IMR-90 (cell line): ENCODE measurements at regions not wholly inside any gene's neighbourhood (a gene's known extent, or its start where the extent isn't known, plus 50 kb on each side); places are given as distances from the start of the nearest gene placed in this dataset.

Experiments used
- ATAC-seq: fragments of 200-7000 bp; cut with Tn5 transposase; 2 replicates; pipeline ENCODE4 v1.9.1; 2020; ENCODE audit warnings: low read depth, mild to moderate bottlenecking, moderate library complexity
- BruUV-seq: library from RNA; stranded (reverse); fragments of 400-500 nt; replicated peaks from 2 replicates; lab custom pipeline; 2021; lab: Mats Ljungman, UMichigan
- CTCF ChIA-PET: fragments of 300-600 bp; formaldehyde crosslinking; extraction: SDS; loops from one replicate; lab custom pipeline; 2021; ENCODE audit warnings: antibody characterized with exemption; lab: Yijun Ruan, JAX
- POLR2A ChIA-PET: fragments of 300-600 bp; sonication (Branson Sonifier 250); formaldehyde crosslinking; loops from one replicate; lab custom pipeline; 2022; ENCODE audit warnings: antibody characterized with exemption; ENCODE audit not compliant: unreplicated experiment; lab: Charles Lee
- DNase-seq: peaks from one replicate; pipeline ENCODE4 v3.0.0; 2013
- H2AFZ ChIP-seq: replicated peaks from 2 replicates; pipeline ENCODE3; 2013; ENCODE audit warnings: low read length, mild to moderate bottlenecking; ENCODE audit not compliant: poor library complexity
- H2AK5ac ChIP-seq: 2 replicates; pipeline ENCODE4 v1.6.1; 2013; ENCODE audit warnings: low read depth, low read length, inconsistent platforms
- H2AK9ac ChIP-seq: replicated peaks from 2 replicates; pipeline ENCODE3; 2013; ENCODE audit warnings: mild to moderate bottlenecking, low read depth, low read length, moderate library complexity; ENCODE audit not compliant: poor library complexity
- H2BK120ac ChIP-seq: 2 replicates; pipeline ENCODE4 v1.6.1; 2013; ENCODE audit warnings: low read depth, low read length, inconsistent platforms
- H2BK15ac ChIP-seq: 3 replicates; pipeline ENCODE4 v1.6.1; 2013; ENCODE audit warnings: low read depth, low read length, inconsistent platforms
- H2BK20ac ChIP-seq: 2 replicates; pipeline ENCODE4 v1.6.1; 2013; ENCODE audit warnings: low read depth, mild to moderate bottlenecking, inconsistent platforms, low read length, moderate library complexity
- H2BK5ac ChIP-seq: 2 replicates; pipeline ENCODE4 v1.6.1; 2013; ENCODE audit warnings: mild to moderate bottlenecking, low read depth, low read length, inconsistent platforms; ENCODE audit not compliant: poor library complexity, severe bottlenecking
- H3K14ac ChIP-seq: replicated peaks from 2 replicates; pipeline ENCODE4 v1.6.1; 2013; ENCODE audit warnings: low read depth, low read length, inconsistent platforms
- H3K18ac ChIP-seq: 2 replicates; pipeline ENCODE4 v1.6.1; 2013; ENCODE audit warnings: low read depth, low read length, control low read depth
- H3K23ac ChIP-seq: 2 replicates; pipeline ENCODE4 v1.6.1; 2013; ENCODE audit warnings: low read depth, low read length, inconsistent platforms
- H3K27ac ChIP-seq: 2 replicates; pipeline ENCODE4 v1.5.1; 2013; ENCODE audit warnings: mild to moderate bottlenecking, control low read depth, low read length; ENCODE audit not compliant: insufficient read depth
- H3K27me3 ChIP-seq: 2 replicates; pipeline ENCODE4 v1.6.1; 2013; ENCODE audit warnings: low read length; ENCODE audit not compliant: control insufficient read depth, insufficient read depth
- H3K36me3 ChIP-seq: 2 replicates; pipeline ENCODE4 v1.6.1; 2013; ENCODE audit warnings: low read length, mixed read lengths; ENCODE audit not compliant: control insufficient read depth, insufficient read depth
- H3K4ac ChIP-seq: 2 replicates; pipeline ENCODE4 v1.6.1; 2013; ENCODE audit warnings: low read depth, low read length, inconsistent platforms
- H3K4me1 ChIP-seq: 2 replicates; pipeline ENCODE4 v1.6.1; 2013; ENCODE audit warnings: low read length, mixed read lengths; ENCODE audit not compliant: control insufficient read depth, insufficient read depth
- H3K4me2 ChIP-seq: 2 replicates; pipeline ENCODE4 v1.6.1; 2013; ENCODE audit warnings: low read depth, mild to moderate bottlenecking, control low read depth, low read length, moderate library complexity
- H3K4me3 ChIP-seq: 2 replicates; pipeline ENCODE4 v1.5.1; 2013; ENCODE audit warnings: low read depth, mild to moderate bottlenecking, control low read depth, low read length, moderate library complexity; ENCODE audit not compliant: insufficient read depth
- H3K56ac ChIP-seq: 2 replicates; pipeline ENCODE4 v1.6.1; 2013; ENCODE audit warnings: low read length, inconsistent platforms; ENCODE audit not compliant: insufficient read depth; ENCODE audit errors: extremely low read depth
- H3K79me1 ChIP-seq, 2 experiments: 2 replicates each; pipeline ENCODE4 v1.6.1; 2013; ENCODE audit warnings: low read length in 2 of 2, inconsistent platforms in 1 of 2, low read depth in 1 of 2
- H3K9ac ChIP-seq: 2 replicates; pipeline ENCODE4 v1.6.1; 2013; ENCODE audit warnings: low read depth, low read length, control low read depth
- H3K9me1 ChIP-seq: 2 replicates; pipeline ENCODE4 v1.6.1; 2013; ENCODE audit warnings: low read length, inconsistent platforms; ENCODE audit not compliant: insufficient read depth
- H3K9me3 ChIP-seq: 2 replicates; pipeline ENCODE4 v1.6.1; 2013; ENCODE audit warnings: low read length; ENCODE audit not compliant: control insufficient read depth, insufficient read depth
- H4K20me1 ChIP-seq: 2 replicates; pipeline ENCODE4 v1.6.1; 2013; ENCODE audit warnings: low read length, inconsistent platforms; ENCODE audit not compliant: insufficient read depth
- H4K5ac ChIP-seq: 2 replicates; pipeline ENCODE4 v1.6.1; 2013; ENCODE audit warnings: mild to moderate bottlenecking, low read depth, low read length, control low read depth
- H4K8ac ChIP-seq, 2 experiments: 2 replicates each; pipeline ENCODE4 v1.6.1; 2013; ENCODE audit warnings: low read depth in 2 of 2, low read length in 2 of 2, control low read depth in 1 of 2, inconsistent platforms in 1 of 2
- H4K91ac ChIP-seq: 2 replicates; pipeline ENCODE4 v1.6.1; 2013; ENCODE audit warnings: low read depth, low read length, inconsistent platforms; ENCODE audit not compliant: insufficient read depth
- RFX5 ChIP-seq: IDR thresholded peaks from 2 replicates; pipeline ENCODE4 v1.8.0; 2012; ENCODE audit warnings: low read depth, mild to moderate bottlenecking, low read length, moderate library complexity
- WGBS, 2 experiments: methylation state at CpG; one replicate each; pipeline versions ENCODE4 v1.1.5 to v1.1.7; 2013; ENCODE audit warnings: missing lambda C conversion rate in 2 of 2; ENCODE audit not compliant: insufficient read length in 1 of 2; ENCODE audit errors: extremely low coverage in 2 of 2; 5-methylcytosine and 5-hydroxymethylcytosine counted together
- dilution Hi-C: fragments of 300-500 bp; cut with HindIII; formaldehyde crosslinking; loops from one replicate; pipeline ENCODE4 v1.14.3; 2018; ENCODE audit warnings: low sequenced_read_pairs; ENCODE audit not compliant: unreplicated experiment
- in situ Hi-C: fragments of 300-500 bp; cut with MboI; formaldehyde crosslinking; loops from 3 replicates; pipeline ENCODE4 v1.14.3; 2019; ENCODE audit warnings: low sequenced_read_pairs, inconsistent platforms, mixed read lengths
- intact Hi-C: fragments of 100-400 bp; cut with micrococcal nuclease; formaldehyde crosslinking; loops from 2 replicates; pipeline ENCODE4 v1.10.0; 2022
- TF ChIP-seq, protein P1 (sequence below): conservative IDR thresholded peaks from 2 replicates; pipeline ENCODE4 v1.5.1; 2012; ENCODE audit warnings: mild to moderate bottlenecking, low read depth, low read length, improper control_type of control experiment

DNA sequence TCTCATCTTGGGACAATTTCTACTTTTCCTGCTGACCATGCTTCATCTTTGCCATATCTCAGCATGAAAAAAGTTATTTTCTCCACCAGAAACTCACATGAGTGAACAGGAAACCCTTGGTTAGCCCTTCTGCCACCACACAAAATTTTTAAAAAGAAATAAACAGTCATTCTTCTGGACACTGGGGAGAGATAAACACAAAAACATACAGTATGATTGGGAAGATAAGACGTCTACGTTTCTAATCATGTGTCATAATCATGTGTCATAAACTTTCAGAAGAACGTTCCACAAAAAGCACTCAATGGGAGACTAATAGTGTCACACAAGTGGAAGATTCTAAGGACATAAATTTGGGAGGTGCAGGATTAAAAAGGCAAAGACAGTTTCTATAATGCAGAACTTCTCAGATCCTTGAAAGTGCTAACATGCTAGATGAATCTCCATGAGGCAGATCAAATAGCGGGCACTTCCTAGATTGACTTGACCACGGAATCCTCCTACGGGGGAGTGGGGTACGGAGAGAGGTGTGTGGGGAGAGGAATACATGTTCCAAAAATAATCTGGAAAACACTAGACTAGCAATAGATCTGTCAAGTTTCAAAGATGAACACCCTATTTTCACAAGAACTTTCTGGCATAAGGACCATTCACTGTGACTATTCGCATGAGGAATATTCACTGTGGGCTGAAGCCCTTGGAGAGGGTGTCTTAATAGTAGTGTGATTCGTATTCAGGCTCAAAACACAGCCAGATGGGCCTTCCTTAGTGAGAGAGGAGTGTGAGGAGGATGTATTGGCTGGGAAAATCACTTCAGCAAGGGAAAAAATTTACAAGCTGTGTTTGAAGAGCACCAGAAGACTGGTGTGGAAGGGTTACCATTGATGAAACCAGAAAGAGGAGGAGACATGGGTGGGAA is 206.7 kb downstream of the SETD4 start:
- H3K27me3 ChIP-seq: no peaks in the 10 kb centered on the region
- dilution Hi-C loops (no loop called here), in situ Hi-C loops (no loop called here), intact Hi-C loops (no loop called here)
- no peak overlapping the region for H3K9ac ChIP-seq
- TF ChIP-seq RFX5: no peak
- TF ChIP-seq, protein P1, sequence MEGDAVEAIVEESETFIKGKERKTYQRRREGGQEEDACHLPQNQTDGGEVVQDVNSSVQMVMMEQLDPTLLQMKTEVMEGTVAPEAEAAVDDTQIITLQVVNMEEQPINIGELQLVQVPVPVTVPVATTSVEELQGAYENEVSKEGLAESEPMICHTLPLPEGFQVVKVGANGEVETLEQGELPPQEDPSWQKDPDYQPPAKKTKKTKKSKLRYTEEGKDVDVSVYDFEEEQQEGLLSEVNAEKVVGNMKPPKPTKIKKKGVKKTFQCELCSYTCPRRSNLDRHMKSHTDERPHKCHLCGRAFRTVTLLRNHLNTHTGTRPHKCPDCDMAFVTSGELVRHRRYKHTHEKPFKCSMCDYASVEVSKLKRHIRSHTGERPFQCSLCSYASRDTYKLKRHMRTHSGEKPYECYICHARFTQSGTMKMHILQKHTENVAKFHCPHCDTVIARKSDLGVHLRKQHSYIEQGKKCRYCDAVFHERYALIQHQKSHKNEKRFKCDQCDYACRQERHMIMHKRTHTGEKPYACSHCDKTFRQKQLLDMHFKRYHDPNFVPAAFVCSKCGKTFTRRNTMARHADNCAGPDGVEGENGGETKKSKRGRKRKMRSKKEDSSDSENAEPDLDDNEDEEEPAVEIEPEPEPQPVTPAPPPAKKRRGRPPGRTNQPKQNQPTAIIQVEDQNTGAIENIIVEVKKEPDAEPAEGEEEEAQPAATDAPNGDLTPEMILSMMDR: no peak
- no peak overlapping the region for H3K4me3 ChIP-seq
- no peak for ATAC-seq
- ChIA-PET POLR2A (no interaction called here), CTCF (no interaction called here)
- H2BK5ac ChIP-seq: no peak overlapping the region
- H3K9me1 ChIP-seq: peaks cover 11% of the 10 kb centered on the region
- peaks cover 18% of the 10 kb centered on the region for H3K4me1 ChIP-seq
- peak overlapping the region; percentile 50 for H2BK120ac ChIP-seq
- H3K4me2 ChIP-seq: no peak overlapping the region
- H3K9me3 ChIP-seq: no peaks in the 10 kb centered on the region
- peak overlapping the region; percentile 48; the same call in 1 of the 2 replicates for H3K18ac ChIP-seq
- H3K27ac ChIP-seq: no peak overlapping the region
- no peaks in the 10 kb centered on the region for H4K20me1 ChIP-seq
- H2BK15ac ChIP-seq: peak overlapping the region; percentile 3; the same call in 2 of the 3 replicates
- H2BK20ac ChIP-seq: peak overlapping the region; percentile 38; the same call in 1 of the 2 replicates
- WGBS, 2 experiments: 44% methylated on average over 1 of the region's 9 CpGs; no CpG with 5 or more reads in 1 of the 2 experiments
- H3K79me1 ChIP-seq: 0 out of 4 replicates have a peak, but pooled peaks cover 0 to 6% of the 10 kb centered on the region in 2 experiments
- peak; percentile 60 for DNase-seq
- H2AK9ac ChIP-seq: peak overlapping the region; percentile 22
- H3K23ac ChIP-seq: peak overlapping the region; percentile 0; the same call in 1 of the 2 replicates
- no peak overlapping the region for H4K8ac ChIP-seq
- no TSS peak for BruUV-seq
- H3K56ac ChIP-seq: no peak overlapping the region
- H2AFZ ChIP-seq: no peak overlapping the region
- H2AK5ac ChIP-seq: peak overlapping the region; percentile 58; the same call in 1 of the 2 replicates
- H3K4ac ChIP-seq: peak overlapping the region; percentile 57
- H3K14ac ChIP-seq: peak overlapping the region; percentile 22
- no peaks in the 10 kb centered on the region for H3K36me3 ChIP-seq
- no peak overlapping the region for H4K5ac ChIP-seq
- no peak overlapping the region for H4K91ac ChIP-seq
